Heart right ventricle (tissue), 16 donors: ENCODE measurements at regions not wholly inside any gene's neighbourhood (a gene's known extent, or its start where the extent isn't known, plus 50 kb on each side); places are given as distances from the start of the nearest gene placed in this dataset.

Experiments
- ATAC-seq, 8 donors: fragments of 200-7000 bp; cut with Tn5 transposase; one replicate each; pipeline ENCODE4 v1.9.1; 2020; ENCODE audit warnings: mild to moderate bottlenecking in 8 of 8, moderate library complexity in 8 of 8, moderate number of reproducible peaks in 1 of 8
- DNase-seq, 2 donors: peaks; one replicate each; pipeline ENCODE4 v3.0.0-alpha.2; 2020
- H3K27ac ChIP-seq, 10 donors: fragments of 200-600 bp; sonication (generic) in 2 of 10; one replicate each; pipeline versions ENCODE4 v1.5.0 to v1.8.0; 2020 to 2022; ENCODE audit warnings: mild to moderate bottlenecking in 3 of 10
- H3K27me3 ChIP-seq, 7 donors: fragments of 200-600 bp; one replicate each; pipeline ENCODE4 v1.8.0; 2021 to 2022; ENCODE audit warnings: mild to moderate bottlenecking in 2 of 7
- H3K36me3 ChIP-seq, 9 donors: fragments of 200-600 bp; sonication (generic) in 1 of 9; one replicate each; pipeline versions ENCODE4 v1.5.0 to v1.8.0; 2020 to 2022; ENCODE audit warnings: mild to moderate bottlenecking in 2 of 9
- H3K4me1 ChIP-seq, 9 donors: fragments of 200-600 bp; sonication (generic) in 1 of 9; one replicate each; pipeline versions ENCODE4 v1.5.0 to v1.8.0; 2020 to 2022; ENCODE audit warnings: mild to moderate bottlenecking in 4 of 9
- H3K4me3 ChIP-seq, 10 donors: fragments of 200-600 bp; sonication (generic) in 2 of 10; one replicate each; pipeline versions ENCODE4 v1.5.0 to v1.8.0; 2020 to 2022; ENCODE audit warnings: mild to moderate bottlenecking in 7 of 10, moderate library complexity in 2 of 10
- H3K9me3 ChIP-seq, 11 donors: fragments of 200-600 bp in 10 of 11; sonication (generic) in 2 of 11; one replicate each; pipeline versions ENCODE4 v1.5.0 to v1.8.0; 2013 to 2022; ENCODE audit warnings: mild to moderate bottlenecking in 2 of 11, control low read depth in 1 of 11, moderate library complexity in 1 of 11
- CTCF ChIP-seq, 9 donors: fragments of 200-600 bp; sonication (generic) in 2 of 9; IDR thresholded peaks; one replicate each; pipeline versions ENCODE4 v1.5.0 to v1.8.0; 2021 to 2022; ENCODE audit warnings: antibody characterized with exemption in 9 of 9, mild to moderate bottlenecking in 5 of 9, moderate library complexity in 1 of 9
- WGBS, 2 donors: extraction: QIAGEN DNeasy Blood & Tissue Kit; methylation state at CpG; one replicate each; pipeline ENCODE4 v1.1.7; 2013; ENCODE audit warnings: inconsistent platforms in 1 of 2; 5-methylcytosine and 5-hydroxymethylcytosine counted together
- intact Hi-C, 10 donors: fragments of 100-400 bp; cut with DNase I; formaldehyde crosslinking; loops; one replicate each; pipeline versions ENCODE4 v1.11.1 to v1.14.2; 2022
- donor health status: Arrhythmogenic right ventricular cardiomyopathy.
- donor health status: ischemic (EF 13 %, LVEDD 7.1; RV severe dilation, severe dysfunction).
- donor health status: healthy with polysubstance abuse.
- donor health status: DM: no; HTN: yes; CAD: no.
- donor health status: DM: no; HTN: no; CAD: no.
- donor health status: ischemic (EF 25% LVEDD 6.9; RV normal size, moderate dysfunction).
- donor health status: ischemic (EF 25% LVEDD 5.7; RV mildly dilated, moderate dysfunction).
- donor health status: healthy.
- donor health status: DM: yes; HTN: yes; CAD: no.
- donor health status: Ischemic cardiomyopathy.
- donor health status: ischemic (EF 35%, LVEDD 5.7; RV mildly dilated, moderate dysfunction).
- donor health status: nonischemic (EF 11% LVEDD 7.7; RV severe dilation, severe dysfunction).
- donor health status: DM: yes; HTN: yes; CAD: no.
- donor health status: PGD.
- donor health status: ischemic (EF 29% LVEDD 5.4; RV normal size, mild dysfunction).
- donor health status: nonischemic (EF 23%, LVEDD 6.1; RV moderate dilation, normal function).

- Histone ChIP-seq H3K27ac (no peak overlapping the region), H3K9me3 (no peaks in the 10 kb centered on the region), H3K36me3 (no peaks in the 10 kb centered on the region), H3K4me3 (no peak overlapping the region), H3K27me3 (no peaks in the 10 kb centered on the region), H3K4me1 (no peaks in the 10 kb centered on the region)
- ATAC-seq = no peak
- DNase-seq = no peak
- WGBS, 2 donors = 88 to 93% methylated on average over 6 of the region's 6 CpGs
- no peak for TF ChIP-seq CTCF (IDR thresholded peaks at IDR 0.05)
- intact Hi-C loops = no loop called here
Measured at GRCh38 chr9:13810510-13810909, 503.4 kb downstream of the NFIB start.

DNA sequence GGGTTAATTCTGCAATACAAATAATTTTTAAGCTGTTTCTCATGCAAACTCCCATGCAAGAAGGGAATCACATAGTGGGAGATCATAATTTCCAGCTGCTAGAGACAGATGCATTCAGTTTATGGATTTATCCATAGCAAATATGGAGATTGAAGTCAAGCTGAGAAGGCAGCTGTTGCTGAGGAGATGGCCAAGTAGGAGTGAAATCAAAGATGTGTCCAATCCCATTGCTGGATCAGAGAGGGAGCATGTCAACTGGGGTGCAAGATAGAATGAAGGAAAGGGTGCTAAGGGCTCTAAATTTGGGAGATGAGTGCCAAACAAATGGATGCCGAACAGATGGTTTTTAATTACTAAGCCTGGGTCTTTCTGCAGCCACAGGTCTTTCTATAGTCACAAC lies 504.5 kb downstream of the NFIB start:
- TF ChIP-seq CTCF (IDR thresholded peaks at IDR 0.05) = no peak

DNA sequence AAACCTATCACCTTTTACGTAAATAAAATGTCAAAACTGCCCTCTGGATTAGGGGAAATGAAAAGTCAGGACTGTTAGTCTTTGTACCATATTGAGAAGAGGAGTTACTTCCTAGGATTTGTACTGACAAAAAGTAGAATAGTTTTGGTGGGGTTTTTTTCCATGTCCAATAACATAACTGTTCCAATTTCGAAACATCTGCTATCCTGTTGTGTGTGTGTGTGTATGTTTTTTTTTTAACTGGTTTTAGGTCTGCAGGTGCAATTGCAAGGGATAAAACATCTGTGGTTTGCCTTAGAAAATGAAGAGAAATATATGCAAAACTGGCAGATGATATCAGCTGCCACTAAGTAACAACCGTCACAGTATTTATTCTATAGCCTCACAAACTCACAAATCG lies 506.8 kb downstream of the NFIB start:
- no peak overlapping the region for H3K4me3 ChIP-seq
- WGBS, 2 donors = 95 to 96% methylated on average over 4 of the region's 4 CpGs
- H3K27me3 ChIP-seq = no peaks in the 10 kb centered on the region
- TF ChIP-seq CTCF (IDR thresholded peaks at IDR 0.05) = no peak
- H3K9me3 ChIP-seq = no peaks in the 10 kb centered on the region
- no peak for DNase-seq
- no peak overlapping the region for H3K27ac ChIP-seq
- H3K4me1 ChIP-seq = no peaks in the 10 kb centered on the region
- H3K36me3 ChIP-seq = no peaks in the 10 kb centered on the region
- ATAC-seq = no peak
- intact Hi-C loops = no loop called here

More for the DNA sequence above, 504.5 kb downstream of the NFIB start:
- no peaks in the 10 kb centered on the region for H3K4me1 ChIP-seq
- no peak for ATAC-seq
- intact Hi-C loops = no loop called here
- H3K27me3 ChIP-seq = no peaks in the 10 kb centered on the region
- WGBS, 2 donors = 95 to 97% methylated on average over 1 of the region's 1 CpG
- H3K9me3 ChIP-seq = no peaks in the 10 kb centered on the region
- H3K4me3 ChIP-seq = no peak overlapping the region
- no peak for DNase-seq
- no peak overlapping the region for H3K27ac ChIP-seq
- no peaks in the 10 kb centered on the region for H3K36me3 ChIP-seq

DNA sequence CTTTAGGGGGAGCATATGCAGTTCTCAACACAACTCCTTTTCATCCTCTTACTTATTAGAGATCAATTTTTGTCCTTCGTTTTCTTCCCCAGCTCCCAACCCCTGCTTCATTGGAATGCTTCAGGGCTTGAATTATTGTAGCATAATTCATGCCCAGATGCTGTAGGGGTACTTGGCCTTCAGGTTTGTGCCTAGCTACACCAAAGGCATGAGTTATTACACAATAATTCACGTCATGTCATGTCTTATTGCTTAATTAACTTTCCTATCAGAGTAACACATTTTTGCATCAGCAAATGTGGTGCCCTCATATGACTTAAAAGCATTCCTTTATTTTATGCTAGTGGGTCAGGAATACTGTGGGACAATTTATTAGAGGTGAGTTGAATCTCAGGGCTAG lies 507.2 kb downstream of the NFIB start:
- intact Hi-C loops = no loop called here
- no peaks in the 10 kb centered on the region for H3K9me3 ChIP-seq
- DNase-seq = no peak
- no peak overlapping the region for H3K27ac ChIP-seq
- no peak overlapping the region for H3K4me3 ChIP-seq
- ATAC-seq = no peak
- no peaks in the 10 kb centered on the region for H3K36me3 ChIP-seq
- TF ChIP-seq CTCF (IDR thresholded peaks at IDR 0.05) = no peak
- no peaks in the 10 kb centered on the region for H3K27me3 ChIP-seq
- 93 to 96% methylated on average over 2 of the region's 2 CpGs for WGBS, 2 donors
- H3K4me1 ChIP-seq = no peaks in the 10 kb centered on the region

GRCh38 chr9:13805546-13805945 lies 508.4 kb downstream of the NFIB start:
- H3K27ac ChIP-seq = no peak overlapping the region
- peaks cover 0 to 4% (median 0%) of the 10 kb centered on the region in 9 donors for H3K4me1 ChIP-seq
- H3K9me3 ChIP-seq = no peaks in the 10 kb centered on the region
- intact Hi-C loops = no loop called here
- H3K4me3 ChIP-seq = no peak overlapping the region
- TF ChIP-seq CTCF (IDR thresholded peaks at IDR 0.05) = no peak
- ATAC-seq (no peak), DNase-seq (no peak)
- H3K36me3 ChIP-seq = no peaks in the 10 kb centered on the region
- WGBS, 2 donors = 61 to 63% methylated on average over 5 of the region's 5 CpGs
- no peaks in the 10 kb centered on the region for H3K27me3 ChIP-seq
